GM21423 (cell line): ENCODE measurements at regions not wholly inside any gene's neighbourhood (a gene's known extent, or its start where the extent isn't known, plus 50 kb on each side); places are given as distances from the start of the nearest gene placed in this dataset.

Experiments
- ATAC-seq: cut with Tn5 transposase; IDR thresholded peaks from one replicate; pipeline ENCODE4 v1.9.1; 2021; ENCODE audit warnings: mild to moderate bottlenecking, moderate library complexity; ENCODE audit not compliant: unreplicated experiment

DNA sequence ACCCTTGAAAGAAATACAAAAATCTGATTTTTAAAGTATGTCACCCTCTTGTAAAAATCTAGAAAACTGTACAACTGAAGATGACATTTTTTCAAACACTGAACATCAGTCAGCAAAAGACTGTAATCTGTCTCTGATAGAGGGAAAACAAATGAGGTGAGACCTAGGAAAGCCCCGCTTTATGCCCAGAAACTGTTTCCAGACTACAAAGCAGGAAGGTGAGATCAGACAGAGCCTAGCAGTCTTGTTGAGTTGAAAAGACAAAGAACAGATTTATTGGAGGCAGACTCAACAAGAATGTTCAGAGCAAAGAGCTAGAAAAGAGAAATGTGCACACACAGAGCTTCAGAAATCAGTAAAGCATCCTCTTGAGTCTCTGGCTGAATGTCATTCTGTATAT, 873.6 kb downstream of the LRFN5 start:
- ATAC-seq: no peak

DNA sequence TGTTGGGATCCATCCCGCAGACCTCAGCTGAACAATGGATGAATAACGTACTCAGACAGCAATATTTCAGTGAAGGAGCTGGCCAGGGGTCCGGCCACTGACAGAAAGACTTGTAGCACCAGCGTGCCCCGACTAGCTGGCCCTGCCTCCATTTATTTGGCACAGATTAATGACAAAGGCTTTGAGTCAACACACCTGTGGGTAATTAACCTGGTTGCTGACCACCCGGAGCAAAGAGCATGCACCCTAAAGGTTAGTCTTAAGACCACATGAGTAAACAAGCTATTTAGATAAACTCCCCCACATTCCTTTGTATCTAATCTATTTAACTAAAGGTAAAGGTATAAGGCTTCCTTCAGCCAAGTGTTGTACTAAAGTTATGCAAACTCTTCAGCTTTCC, 868.6 kb downstream of the LRFN5 start:
- ATAC-seq: no peak

DNA sequence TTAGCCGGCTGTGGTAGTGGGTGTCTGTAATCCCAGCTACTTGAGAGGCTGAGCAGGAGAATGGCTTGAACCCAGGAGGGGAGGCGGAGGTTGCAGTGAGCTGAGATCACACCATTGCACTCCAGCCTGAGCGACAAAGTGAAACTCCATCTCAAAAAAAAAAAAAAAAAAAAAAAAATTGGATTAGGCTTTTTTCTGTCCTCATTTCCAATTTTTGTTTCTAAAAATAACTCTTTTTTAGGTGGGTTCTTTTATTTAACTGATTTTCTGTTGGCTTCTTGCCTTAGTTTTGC, 863.7 kb downstream of the LRFN5 start:
- no peak for ATAC-seq

DNA sequence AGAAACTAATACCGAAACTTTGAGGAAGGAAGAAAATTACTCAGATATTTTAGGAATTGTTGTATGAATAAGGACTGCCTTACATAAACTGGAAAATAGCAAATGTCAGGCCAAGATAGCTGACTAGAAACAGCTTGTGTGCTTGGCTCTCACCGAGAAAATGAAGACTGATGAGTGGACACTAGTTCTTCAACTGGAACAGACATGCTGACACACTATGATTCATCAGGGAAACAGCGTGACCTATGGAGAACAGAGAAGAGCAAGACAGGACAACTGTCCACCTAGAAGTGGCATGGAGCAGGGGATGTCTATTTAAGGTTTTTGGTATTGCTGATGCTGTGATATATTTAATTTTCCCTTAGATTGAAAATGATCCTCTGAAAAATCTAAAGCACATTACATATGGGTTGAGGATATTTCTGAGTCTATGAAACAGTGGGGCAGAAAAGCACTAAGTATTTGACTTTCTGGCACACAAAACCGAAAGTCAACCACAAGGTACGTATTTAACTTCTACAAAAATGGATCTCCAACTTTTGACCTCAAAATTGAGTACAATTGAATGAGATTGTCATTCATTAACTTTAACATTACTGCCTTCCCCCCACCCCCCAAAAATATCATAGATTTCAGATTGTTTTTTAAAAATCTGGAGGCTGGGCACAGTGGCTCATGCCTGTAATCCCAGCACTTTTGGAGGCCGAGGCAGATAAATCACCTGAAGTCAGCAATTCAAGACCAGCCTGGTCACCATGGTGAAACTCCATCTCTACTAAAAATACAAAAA, 863.2 kb downstream of the LRFN5 start:
- ATAC-seq: no peak

DNA sequence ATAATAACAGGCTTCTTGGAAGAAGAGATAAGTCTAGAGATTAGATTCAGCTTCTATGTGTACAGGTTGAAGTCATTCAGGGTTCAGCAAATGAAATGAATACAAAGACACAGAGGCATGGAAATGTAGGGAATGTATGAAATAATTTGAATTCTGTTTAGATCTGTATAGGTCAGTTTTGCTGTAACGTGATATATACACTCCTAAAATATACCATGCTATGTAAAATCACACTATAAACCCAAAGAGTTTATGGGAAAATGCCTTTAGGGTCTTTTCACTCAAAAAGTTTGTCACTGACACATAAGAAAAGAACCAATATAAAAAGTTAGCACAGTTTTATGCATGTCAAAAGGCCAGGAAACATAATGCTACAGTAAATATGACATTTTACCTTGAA, 854.0 kb downstream of the LRFN5 start:
- ATAC-seq: no peak

DNA sequence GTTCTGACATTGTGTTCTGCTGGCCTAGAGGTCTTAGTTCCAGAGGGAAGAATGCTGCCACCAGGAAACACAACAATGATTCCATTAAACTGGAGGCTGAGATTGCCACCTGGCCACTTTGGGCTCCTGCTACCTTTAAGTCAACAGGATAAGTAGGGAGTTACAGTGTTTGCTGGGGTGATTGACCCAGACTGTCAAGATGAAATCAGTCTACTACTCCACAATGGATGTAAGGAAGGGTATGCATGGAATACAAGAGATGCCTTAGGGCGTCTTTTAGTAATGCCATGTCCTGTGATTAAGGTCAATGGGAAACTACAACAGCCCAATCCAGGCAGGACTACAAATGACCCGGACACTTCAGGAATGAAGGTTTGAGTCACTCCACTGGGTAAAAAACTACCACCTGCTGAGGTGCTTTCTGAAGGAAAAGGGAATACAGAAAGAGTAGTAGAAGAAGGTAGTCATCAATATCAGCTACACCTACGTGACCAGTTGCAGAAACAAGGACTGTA, 852.6 kb downstream of the LRFN5 start:
- no peak for ATAC-seq

DNA sequence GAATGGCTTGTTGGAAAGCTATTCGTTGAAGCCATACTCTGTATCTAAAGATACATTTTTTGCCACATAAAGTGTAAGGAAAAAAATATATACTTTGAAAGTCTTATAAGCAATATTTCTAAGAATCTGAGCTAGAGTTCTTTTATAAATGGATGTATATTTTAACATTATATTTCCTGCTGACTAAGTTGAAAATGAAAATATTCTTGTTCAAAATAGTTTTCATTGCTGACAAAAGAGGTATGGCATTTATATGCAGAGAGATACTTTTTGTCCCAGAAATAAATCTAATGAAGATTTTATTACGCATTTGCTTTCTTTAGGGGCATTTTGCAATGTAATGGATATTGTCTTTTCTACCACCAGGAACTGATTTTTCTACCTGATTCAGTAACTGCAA, 834.9 kb downstream of the LRFN5 start:
- no peak for ATAC-seq

DNA sequence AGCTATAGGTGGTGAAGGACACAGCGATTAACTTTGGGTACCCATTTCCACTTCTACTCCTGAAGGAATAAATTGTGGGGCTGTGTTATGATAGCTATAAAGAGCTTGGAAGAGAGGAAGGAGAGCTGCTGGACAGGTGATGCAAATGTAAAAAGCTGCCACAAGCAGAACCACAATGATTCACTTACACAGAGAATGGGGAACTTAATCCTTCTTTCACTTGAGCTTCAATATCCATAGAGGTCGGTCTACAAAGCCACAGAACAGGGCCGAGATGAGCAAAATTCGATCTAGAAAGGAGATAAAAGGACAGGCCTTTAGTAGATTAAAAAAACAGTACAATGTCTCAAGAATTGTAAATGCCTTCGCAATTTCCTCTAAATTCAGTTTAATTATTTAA, 831.1 kb downstream of the LRFN5 start:
- ATAC-seq: no peak

DNA sequence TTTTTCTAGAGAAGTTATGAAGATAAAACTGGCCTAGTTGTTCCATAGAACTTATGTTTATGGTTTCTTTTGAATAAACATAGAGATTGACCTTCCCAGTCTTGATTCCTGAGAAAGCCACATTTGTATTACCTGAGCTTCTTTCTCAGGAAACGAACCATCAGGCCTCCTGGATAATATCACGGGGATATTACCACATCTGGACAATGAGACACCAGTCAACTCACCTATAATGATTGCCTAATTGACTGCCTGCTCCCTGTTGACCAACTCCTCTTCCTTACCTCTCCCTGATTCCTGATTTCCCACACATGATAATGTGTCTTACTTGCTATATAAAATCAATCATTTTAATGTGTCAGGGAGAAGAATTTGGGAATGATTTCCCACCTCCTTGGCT, 822.7 kb downstream of the LRFN5 start:
- ATAC-seq: no peak

DNA sequence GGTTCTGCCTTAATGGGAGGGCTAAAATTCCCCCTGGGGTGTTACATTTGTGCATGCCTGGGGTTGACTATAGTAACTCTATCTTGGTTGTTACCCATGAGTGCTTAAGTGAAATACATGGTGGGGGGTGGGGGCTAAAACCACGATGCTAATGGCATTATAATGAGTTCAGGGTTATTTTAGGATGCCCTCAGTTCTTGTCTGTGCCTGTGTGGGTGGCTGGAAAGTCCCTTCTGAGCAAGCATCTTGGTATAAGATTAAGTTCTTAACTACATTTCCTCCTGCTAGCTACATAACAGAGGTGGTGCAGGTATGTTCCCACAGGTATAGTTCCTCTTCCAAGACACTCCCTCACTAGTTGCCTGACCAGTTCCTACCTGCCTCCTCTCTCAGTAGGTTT, 822.3 kb downstream of the LRFN5 start:
- ATAC-seq: peak; percentile 95

DNA sequence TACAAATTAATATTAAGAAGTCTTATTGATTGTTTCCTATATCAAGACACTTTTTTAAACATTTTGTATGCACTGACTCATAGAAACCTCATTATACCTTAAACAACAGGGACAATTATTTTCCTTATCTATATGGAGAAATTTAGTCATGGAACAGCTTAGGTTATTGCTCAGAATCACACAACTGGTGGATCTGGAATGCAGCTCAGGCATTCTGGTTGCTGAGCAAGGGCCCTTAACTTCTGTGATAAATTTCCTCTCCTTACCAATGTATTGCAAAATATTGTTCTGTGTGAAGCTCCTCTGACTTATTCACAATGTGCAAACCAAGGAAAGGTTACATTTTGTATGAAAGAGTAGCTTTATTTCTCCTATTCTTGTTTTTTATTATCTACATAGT, 817.8 kb downstream of the LRFN5 start:
- no peak for ATAC-seq

DNA sequence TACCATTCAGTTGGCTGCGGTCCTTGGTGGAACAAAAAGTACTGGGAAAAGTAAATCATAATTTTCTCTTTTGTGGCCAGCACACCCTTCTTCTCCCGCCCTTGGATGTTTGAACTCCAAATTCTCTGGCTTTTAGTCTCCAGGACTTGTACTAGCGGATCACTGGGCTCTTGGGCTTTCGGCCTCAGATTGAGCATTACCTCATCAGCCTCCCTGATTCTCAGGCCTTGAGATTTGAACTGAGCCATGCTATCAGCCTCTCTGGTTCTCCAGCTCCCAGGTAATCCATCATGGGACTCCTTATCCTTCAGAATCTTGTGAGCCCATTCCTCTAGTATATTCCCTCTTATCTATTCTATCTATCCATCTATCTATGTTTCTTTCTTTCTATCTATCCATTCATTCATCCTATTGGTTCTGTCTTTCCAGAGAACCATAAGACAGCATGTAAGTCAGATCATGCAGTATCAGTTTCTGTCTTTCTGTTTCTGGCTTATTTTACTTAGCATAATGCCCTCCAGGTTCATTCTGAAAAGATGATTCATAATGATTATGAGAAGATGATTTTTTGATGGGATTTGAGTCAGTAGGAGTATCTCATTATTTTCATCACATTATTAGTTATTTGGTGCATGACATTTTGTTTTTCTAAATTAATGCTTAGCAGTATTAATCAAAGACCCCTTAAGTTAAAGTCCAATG, 814.9 kb downstream of the LRFN5 start:
- no peak for ATAC-seq

DNA sequence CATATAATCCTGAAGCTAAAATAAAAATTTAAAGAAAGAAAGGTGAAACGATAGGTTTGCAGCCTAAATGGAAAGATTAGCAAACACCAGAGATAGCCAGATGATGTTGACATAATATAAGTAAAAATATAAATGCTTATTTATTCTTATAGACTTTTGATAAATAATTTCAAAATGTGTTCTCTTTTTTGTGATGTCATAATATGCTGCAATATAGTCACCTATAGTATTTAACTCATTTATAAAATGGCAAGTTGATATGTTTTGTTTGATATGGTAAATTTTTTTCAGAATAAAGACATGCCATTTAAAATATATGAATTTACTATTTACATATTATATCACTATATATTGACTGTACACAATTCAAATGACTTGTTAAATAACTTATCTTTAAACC, 813.4 kb downstream of the LRFN5 start:
- ATAC-seq: no peak

DNA sequence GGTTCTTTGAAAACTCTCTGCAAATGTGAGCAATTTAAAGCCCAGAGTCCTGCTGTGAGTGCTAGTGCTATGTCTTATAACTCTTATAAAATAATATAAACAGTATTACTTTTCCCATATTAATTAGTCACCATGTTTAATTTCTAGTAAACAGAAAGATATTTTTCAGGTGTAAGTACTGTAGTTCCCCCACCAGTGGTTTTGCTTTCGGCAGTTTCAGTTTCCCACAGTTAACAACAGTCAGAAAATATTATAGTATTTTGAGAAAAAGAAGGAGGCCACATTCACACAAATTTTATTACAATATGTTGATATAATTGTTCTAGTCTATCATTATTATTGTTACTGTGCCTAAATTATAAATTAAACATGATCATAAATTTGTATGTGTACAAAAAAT, 800.5 kb downstream of the LRFN5 start:
- ATAC-seq: peak; percentile 53

DNA sequence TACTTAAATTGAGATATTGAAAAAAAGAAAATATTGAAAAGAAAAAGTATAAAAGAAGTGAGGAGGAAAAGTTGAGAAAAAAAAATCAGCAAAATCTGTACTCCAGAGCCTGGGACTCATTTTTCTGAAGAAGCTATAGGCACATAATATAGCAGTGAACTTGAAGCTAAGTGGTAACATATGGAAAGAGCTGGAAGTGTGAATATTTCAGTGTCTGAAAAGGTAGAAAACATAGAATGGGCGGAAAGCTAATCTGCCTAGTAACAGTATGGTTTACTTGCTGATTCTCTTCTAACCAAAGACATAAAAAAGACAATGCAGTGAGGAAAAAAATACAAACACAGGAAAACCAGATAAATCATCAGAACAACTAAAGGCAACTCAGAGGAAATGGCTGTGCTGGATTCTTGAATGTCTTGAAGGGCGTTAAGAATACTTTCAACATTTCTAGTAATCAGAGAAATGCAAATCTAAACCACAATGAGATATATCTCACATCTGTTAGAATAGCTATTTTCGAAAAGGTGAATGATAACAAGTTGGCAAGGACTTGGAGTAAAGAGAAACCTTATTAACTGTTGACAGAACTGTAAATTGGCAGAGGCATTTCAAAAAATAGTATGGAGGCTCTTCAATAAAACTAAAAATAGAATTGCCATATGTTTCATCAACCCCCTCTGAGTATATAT, 784.6 kb downstream of the LRFN5 start:
- peak; percentile 53 for ATAC-seq

DNA sequence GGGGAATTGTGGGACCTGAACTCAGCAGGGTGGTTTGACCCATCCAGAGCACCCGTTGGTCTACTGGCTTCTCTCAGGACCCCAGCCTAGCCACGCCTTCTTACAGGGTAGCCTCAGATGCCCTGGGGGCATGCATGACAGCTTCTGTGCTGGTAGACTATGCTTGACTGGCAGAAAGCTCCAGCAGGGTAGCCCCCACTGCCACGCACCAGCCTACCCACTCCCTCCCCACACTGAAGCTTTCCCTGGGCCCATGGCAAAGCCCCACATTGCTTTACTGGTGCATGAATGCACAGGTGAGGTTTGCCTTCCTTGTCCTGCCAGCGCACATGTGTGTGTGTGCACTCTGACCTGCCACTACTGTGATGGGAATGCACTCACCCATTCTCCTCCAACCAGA, 772.2 kb downstream of the LRFN5 start:
- no peak for ATAC-seq

DNA sequence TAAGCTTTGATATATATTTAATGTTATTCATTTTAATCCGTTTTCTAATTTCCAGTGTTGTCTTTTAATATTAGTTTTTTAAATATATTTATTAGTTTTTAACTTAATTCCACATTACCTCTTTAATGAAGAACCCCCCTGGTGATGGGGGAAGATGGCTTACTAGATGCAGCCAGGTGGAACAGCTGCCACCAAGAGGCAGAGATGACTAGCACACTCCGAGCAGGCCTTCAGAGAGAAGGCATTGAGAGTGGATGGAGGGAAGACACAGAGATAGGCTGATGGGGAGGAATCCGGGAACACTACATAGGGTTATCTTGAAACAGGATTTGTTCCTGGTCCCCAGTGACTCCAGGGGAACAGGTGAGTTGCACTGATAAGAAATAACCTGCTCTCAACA, 771.6 kb downstream of the LRFN5 start:
- ATAC-seq: no peak

DNA sequence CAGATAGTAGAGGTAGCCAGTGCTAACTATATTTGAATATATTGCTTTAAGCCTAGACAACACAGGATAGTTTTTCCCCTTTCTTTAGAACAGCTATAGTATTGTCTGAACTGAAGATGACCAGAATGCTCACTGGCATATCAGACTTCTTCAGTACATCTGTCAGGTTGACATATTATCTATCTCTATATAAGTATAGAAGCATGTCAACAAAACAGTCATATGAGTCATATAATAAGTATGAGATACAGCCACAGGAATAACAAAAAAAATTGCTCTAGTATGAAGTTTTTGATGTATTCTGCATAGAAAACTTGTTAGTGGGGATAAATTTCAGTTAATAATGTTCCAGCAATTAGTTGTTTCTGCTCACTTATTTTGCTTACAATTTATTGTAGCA, 767.7 kb downstream of the LRFN5 start:
- no peak for ATAC-seq

DNA sequence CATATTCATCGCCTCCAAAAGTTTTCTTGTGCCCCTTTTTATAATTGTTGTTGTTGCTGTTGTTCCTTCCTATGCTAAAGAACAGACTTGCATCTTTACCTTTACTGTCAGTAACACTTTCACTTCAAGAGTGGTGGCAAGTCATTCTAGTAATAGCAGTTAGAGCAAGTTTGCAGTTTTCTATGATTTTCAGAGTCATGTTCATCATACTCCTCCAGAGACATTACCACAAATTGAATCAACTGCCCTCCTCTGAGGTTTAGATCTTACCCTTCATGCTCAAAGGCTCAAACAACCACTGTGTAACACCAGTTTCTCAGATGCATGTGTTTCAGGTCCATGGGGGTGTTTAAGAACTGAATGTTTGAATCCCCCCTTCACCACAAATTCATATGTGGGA, 763.4 kb downstream of the LRFN5 start:
- no peak for ATAC-seq

DNA sequence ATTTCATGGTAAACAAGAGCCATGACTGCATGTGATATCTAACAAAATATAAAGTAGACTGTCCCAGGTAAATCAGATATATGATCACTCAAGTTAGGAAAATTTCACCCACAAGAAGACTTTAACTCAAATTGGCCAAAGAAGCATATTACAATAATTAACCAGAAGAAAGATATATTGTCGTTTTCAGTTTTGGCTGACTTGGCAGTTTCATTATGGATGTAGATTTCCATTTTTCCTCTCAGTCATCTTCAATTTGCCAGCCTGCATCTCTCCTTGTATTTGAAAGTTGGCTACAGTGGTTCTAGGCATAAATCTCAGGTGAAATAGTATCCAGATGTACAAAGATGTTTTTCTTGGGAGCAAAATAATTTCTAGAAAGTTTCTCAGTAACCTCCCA, 761.6 kb downstream of the LRFN5 start:
- no peak for ATAC-seq

DNA sequence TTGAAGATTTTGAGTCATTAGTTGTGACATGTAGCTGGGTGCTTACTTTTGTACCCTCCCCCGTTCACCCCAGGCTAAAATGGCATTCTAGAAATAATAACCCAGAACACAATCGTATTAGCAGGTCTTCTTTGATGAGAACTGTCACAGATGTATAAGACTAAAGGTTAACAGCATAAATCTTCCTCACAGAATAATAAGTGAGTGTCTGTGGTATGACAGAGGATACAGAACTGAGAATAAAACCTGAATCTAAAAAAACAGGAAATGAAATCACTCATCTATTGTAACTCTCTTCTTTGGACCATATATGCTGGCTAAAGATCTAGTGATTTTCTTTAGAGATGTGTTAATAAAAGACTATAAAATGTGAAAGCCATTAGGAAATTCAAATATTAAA, 746.6 kb downstream of the LRFN5 start:
- peak; percentile 69 for ATAC-seq

DNA sequence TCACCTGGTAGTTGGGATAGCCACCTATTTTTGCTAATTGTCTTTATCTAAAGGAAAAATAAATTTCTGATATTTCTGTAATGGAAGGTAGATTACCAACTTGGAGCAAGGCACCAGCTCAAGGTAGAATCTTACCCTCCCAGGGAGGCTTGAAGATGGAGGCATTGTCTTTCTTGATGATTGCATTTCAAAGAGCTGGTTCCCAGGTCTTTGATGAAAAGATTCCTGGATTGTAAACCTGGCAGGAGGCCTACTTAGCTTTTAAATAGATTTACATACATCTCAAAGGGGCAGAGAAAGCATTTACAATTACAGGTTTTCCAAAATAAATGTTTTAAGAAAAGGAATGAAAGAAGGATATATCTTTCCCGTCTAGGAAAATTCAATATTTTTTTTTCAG, 729.2 kb downstream of the LRFN5 start:
- ATAC-seq: no peak
